GM13976 (cell line): ENCODE measurements at regions not wholly inside any gene's neighbourhood (a gene's known extent, or its start where the extent isn't known, plus 50 kb on each side); places are given as distances from the start of the nearest gene placed in this dataset.
"Not testable (repeated sequence)": the region's sequence is repeated elsewhere in the genome, so short reads cannot be mapped to it uniquely, and the experiment has no call there.

Experiments
- DNase-seq: peaks from one replicate; pipeline ENCODE4 v3.0.0; 2012; ENCODE audit warnings: low spot score
- CTCF ChIP-seq: IDR thresholded peaks from 2 replicates; pipeline ENCODE4 v1.5.1; 2012; ENCODE audit warnings: borderline replicate concordance, mild to moderate bottlenecking; ENCODE audit not compliant: insufficient read depth; ENCODE audit errors: extremely low read depth, missing control alignments, control extremely low read depth
- in situ Hi-C: fragments of 300-500 bp; cut with MboI; formaldehyde crosslinking; loops from one replicate; pipeline ENCODE4 v1.12.0; 2022; ENCODE audit warnings: low sequenced_read_pairs, mixed read lengths, inconsistent platforms; ENCODE audit not compliant: unreplicated experiment

DNA sequence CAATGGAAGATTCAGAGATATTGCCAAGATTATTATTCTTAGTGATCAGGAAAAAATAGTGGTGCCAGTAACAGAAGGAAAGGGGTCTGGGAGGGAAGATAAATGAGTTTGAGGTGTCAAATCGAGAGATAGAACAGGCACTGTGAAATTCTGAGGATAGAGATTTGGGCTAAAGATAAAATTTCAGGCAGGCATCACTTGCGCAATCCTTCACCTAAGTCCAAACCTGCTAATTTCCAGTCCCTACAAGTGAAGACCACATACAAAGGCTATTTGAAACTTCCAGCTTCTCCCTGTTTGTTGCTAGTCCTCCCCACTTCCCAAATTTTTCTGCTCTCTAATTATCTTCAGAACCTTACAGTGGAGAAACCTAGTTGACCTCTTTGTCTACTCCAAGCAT lies 494.6 kb downstream of the MAGEE1 start:
- in situ Hi-C loops: no loop called here
- no peak for DNase-seq
- no peak for TF ChIP-seq CTCF

DNA sequence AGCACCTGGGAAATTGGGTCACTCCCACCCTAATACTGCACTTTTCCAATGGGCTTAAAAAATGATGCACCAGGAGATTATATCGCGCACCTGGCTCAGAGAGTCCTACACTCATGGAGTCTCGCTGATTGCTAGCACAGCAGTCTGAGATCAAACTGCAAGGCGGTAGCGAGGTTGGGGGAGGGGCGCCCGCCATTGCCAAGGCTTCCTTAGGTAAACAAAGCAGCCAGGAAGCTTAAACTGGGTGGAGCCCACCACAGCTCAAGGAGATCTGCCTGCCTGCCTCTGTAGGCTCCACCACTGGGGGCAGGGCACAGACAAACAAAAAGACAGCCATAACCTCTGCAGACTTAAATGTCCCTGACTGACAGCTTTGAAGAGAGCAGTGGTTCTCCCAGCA lies 497.1 kb downstream of the MAGEE1 start:
- in situ Hi-C loops, DNase-seq: not testable (repeated sequence)

DNA sequence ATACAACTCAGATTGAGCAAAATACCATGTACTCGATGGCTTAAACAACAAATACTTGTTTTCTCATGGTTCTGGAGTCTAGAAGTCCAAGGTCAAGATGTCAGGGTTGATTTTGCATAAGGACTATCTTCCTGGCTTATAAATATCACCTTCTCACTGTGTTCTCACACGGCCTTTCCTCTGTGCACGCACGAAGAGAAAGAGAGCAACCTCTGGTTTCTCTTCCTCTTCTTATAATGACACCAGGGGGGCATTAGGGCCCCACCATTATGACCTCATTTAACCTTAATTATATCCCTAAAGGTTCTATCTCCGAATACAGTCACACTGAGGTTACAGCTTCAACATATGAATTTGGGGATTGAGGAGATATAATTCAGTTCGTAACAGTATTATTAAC lies 504.0 kb downstream of the MAGEE1 start:
- no peak for DNase-seq
- TF ChIP-seq CTCF: no peak
- in situ Hi-C loops: no loop called here

- no peak for TF ChIP-seq CTCF
- no peak for DNase-seq
- in situ Hi-C loops: no loop called here
Measured at GRCh38 chrX:76957485-76957884, 489.7 kb upstream of the FGF16 start.

DNA sequence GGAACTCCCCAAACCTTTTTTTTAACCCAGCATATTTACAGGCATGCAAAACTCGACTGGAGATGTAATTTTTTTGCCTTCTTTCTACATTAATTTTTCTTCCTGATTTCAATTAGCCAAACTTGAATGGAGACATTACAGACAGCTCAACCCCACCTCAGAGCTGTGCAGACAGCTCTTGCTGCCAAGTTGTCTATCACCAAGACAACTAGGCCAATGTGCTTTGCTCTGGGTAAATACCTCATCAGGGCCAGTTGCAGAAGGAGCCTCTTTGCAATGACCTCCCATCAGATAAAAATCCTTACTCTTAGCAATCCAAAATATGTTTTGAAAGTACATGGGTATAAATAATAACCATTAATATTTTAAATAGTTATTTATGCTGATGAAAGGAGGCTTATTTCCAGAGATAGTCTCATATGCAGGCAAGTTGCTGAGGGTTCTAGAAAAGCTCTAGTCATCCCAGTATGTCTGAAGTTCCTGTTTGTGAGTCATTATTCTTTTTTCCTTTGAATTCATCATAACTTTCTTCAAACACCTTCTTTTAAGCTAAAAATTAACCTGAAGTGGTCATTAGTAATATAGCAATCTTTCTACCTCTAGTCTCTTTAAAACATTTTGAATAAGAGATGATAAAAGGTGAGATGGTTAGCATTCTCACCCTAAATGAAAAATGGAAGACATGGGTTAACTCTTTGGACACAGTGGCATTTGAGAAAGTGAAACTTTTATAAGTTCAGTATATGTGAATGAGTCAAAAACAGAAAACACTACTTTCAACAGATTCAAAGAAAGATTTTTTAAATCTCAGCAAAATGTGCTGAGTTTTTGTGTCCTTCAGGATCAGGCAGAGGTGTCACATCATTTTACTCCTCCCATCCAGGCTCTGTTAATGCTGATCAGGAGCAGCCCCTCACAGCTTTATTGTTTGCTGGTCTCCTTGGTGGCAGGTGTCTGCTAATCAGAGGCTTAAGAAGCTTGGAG lies 475.5 kb upstream of the FGF16 start:
- DNase-seq: no peak
- in situ Hi-C loops: no loop called here
- no peak for TF ChIP-seq CTCF

GRCh38 chrX:76977452-76977851 lies 469.7 kb upstream of the FGF16 start:
- in situ Hi-C loops: no loop called here
- no peak for DNase-seq
- no peak for TF ChIP-seq CTCF

- DNase-seq: no peak
- in situ Hi-C loops: no loop called here
- TF ChIP-seq CTCF: no peak
Measured at GRCh38 chrX:76987381-76987780, 459.8 kb upstream of the FGF16 start.
